ENCODE measurements at regions not wholly inside any gene's neighbourhood (a gene's known extent, or its start where the extent isn't known, plus 50 kb on each side); places are given as distances from the start of the nearest gene placed in this dataset.

DNA sequence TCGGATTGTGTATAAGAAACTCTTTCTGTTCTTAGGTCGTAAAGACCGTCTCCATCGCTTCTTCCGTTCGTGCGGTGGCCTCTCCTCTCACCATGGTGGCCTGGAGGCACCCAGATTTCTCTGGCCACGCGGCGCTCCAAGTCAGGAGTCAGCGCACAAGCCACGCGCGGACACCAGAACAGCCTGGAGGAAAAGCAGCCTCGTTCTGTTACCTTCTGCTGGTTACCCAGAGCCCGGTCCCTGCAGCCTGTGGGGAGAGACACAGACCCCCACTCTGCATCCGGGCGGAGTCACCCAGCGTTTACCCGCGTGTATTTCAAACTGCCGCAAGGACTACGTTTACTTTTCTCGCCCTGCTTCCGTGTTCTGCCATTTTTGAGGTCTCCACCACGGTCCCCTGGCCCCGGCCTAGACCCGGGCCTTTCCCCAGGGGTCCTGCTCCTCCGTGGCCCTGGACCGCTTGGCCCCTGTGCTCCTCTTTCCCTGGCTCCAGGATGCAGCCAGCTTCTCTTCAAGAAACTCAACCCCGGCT is 776.1 kb downstream of the BRD1 start:
- RAD21 ChIA-PET (ENCODE audit: low non-redundant PET in 1 of 2, low total read pairs in 2 of 2, uncharacterized antibody in 2 of 2, unreplicated experiment in 2 of 2) = no interaction called here
- no peak overlapping the region for H3K4me3 ChIP-seq (replicated peaks in 1 of 2; ENCODE audit: low read depth in 1 of 2, low read length in 2 of 2)
- ATAC-seq (no peak), DNase-seq (ENCODE audit: low read depth, low spot score) (no peak)
- H3K4me2 ChIP-seq (ENCODE audit: low read length) = no peak overlapping the region
- H3K4me1 ChIP-seq (ENCODE audit: control insufficient read depth in 1 of 2, insufficient read depth in 2 of 2, low read length in 2 of 2) = no peaks in the 10 kb centered on the region
- no peaks in the 10 kb centered on the region for H3K36me3 ChIP-seq (ENCODE audit: control insufficient read depth in 1 of 2, insufficient read depth in 2 of 2, low read length in 2 of 2)
- H3K9ac ChIP-seq (ENCODE audit: low read length) = no peak overlapping the region
- H2AFZ ChIP-seq (ENCODE audit: low read depth, low read length, poor library complexity, severe bottlenecking) = no peak overlapping the region
- H3K27ac ChIP-seq (ENCODE audit: low read depth, low read length) = no peak overlapping the region
- TF ChIP-seq ZNF274 (IDR thresholded peaks at IDR 0.05; ENCODE audit: low read depth, low read length) (no peak), ZFX (IDR thresholded peaks at IDR 0.05) (no peak), CEBPB (IDR thresholded peaks at IDR 0.05; ENCODE audit: low read depth) (no peak), FOSL1 (IDR thresholded peaks at IDR 0.05; ENCODE audit: low read depth) (no peak), EZH2 (IDR thresholded peaks at IDR 0.05) (no peak), YY1 (IDR thresholded peaks at IDR 0.05; ENCODE audit: extremely low read depth, insufficient replicate concordance, low read depth, low read length) (no peak), SRF (IDR thresholded peaks at IDR 0.05; ENCODE audit: low read depth) (no peak), SIN3A (IDR thresholded peaks at IDR 0.05; ENCODE audit: low read depth) (no peak), POLR2A (IDR thresholded peaks at IDR 0.05; ENCODE audit: borderline replicate concordance, extremely low read depth, insufficient read depth, insufficient read length) (no peak), SP1 (IDR thresholded peaks at IDR 0.05; ENCODE audit: low read depth) (no peak), EZH2phosphoT487 (IDR thresholded peaks at IDR 0.05; ENCODE audit: borderline replicate concordance) (no peak), CBX3 (IDR thresholded peaks at IDR 0.05; ENCODE audit: low read depth) (no peak), RAD21 (IDR thresholded peaks at IDR 0.05; ENCODE audit: low read depth) (no peak), EGR1 (IDR thresholded peaks at IDR 0.05; ENCODE audit: low read depth) (no peak), POLR2AphosphoS5 (IDR thresholded peaks at IDR 0.05; ENCODE audit: low read depth, low read length) (no peak)
- TF ChIP-seq, protein P1, sequence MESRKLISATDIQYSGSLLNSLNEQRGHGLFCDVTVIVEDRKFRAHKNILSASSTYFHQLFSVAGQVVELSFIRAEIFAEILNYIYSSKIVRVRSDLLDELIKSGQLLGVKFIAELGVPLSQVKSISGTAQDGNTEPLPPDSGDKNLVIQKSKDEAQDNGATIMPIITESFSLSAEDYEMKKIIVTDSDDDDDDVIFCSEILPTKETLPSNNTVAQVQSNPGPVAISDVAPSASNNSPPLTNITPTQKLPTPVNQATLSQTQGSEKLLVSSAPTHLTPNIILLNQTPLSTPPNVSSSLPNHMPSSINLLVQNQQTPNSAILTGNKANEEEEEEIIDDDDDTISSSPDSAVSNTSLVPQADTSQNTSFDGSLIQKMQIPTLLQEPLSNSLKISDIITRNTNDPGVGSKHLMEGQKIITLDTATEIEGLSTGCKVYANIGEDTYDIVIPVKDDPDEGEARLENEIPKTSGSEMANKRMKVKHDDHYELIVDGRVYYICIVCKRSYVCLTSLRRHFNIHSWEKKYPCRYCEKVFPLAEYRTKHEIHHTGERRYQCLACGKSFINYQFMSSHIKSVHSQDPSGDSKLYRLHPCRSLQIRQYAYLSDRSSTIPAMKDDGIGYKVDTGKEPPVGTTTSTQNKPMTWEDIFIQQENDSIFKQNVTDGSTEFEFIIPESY (IDR thresholded peaks at IDR 0.05; ENCODE audit: extremely low read depth, insufficient replicate concordance, low read length) = no peak
- TF ChIP-seq, protein P2, sequence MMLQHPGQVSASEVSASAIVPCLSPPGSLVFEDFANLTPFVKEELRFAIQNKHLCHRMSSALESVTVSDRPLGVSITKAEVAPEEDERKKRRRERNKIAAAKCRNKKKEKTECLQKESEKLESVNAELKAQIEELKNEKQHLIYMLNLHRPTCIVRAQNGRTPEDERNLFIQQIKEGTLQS (IDR thresholded peaks at IDR 0.05) = no peak
- no peaks in the 10 kb centered on the region for H3K79me2 ChIP-seq (ENCODE audit: insufficient read depth, low read length)
- intact Hi-C loops (cut with micrococcal nuclease) = no loop called here
- H3K9me2 ChIP-seq (ENCODE audit: insufficient read depth) = no peaks in the 10 kb centered on the region
- peaks cover 50% of the 10 kb centered on the region for H3K27me3 ChIP-seq (ENCODE audit: insufficient read depth, low read length)
- POLR2A ChIA-PET = no interaction called here
- H3K9me3 ChIP-seq (ENCODE audit: control insufficient read depth in 1 of 2, insufficient read depth in 1 of 2, low read depth in 1 of 2, low read length in 2 of 2) = no peaks in the 10 kb centered on the region
- no peaks in the 10 kb centered on the region for H4K20me1 ChIP-seq (ENCODE audit: insufficient read depth)
- no TSS peak for BruUV-seq (replicated peaks)
- CTCF ChIA-PET = no interaction called here
